Left cardiac atrium (tissue), 4 donors: ENCODE measurements at regions not wholly inside any gene's neighbourhood (a gene's known extent, or its start where the extent isn't known, plus 50 kb on each side); places are given as distances from the start of the nearest gene placed in this dataset.

Source experiments
- ATAC-seq, 2 donors: fragments of 200-7000 bp; cut with Tn5 transposase; one replicate each; pipeline ENCODE4 v1.9.1; 2020; ENCODE audit warnings: mild to moderate bottlenecking in 2 of 2, moderate library complexity in 2 of 2
- DNase-seq: peaks from one replicate; pipeline ENCODE4 v3.0.0-alpha.2; 2020
- intact Hi-C, 2 donors: fragments of 100-400 bp; cut with DNase I; formaldehyde crosslinking; loops; one replicate each; pipeline versions ENCODE4 v1.14.1 to v1.15.1; 2022 to 2023
- donor health status: DM: no; HTN: yes; CAD: no.
- donor health status: DM: no; HTN: yes; CAD: no; lungs with severe emphysema.
- donor health status: DM: yes; HTN: yes; CAD: no.
- donor health status: Dilated cardiomyopathy.

GRCh38 chr3:27535809-27536392 lies 51.7 kb upstream of the SLC4A7 start:
- intact Hi-C loops: no loop called here

GRCh38 chr3:27533718-27534573 lies 49.8 kb upstream of the SLC4A7 start:
- DNase-seq: peak; percentile 72
- ATAC-seq: peak; percentile 55 to 90
- intact Hi-C loops: no loop called here

More at GRCh38 chr3:27535809-27536392, 51.7 kb upstream of the SLC4A7 start:
- DNase-seq (no peak), ATAC-seq (no peak)
